C4-2B (cell line): ENCODE measurements at regions not wholly inside any gene's neighbourhood (a gene's known extent, or its start where the extent isn't known, plus 50 kb on each side); places are given as distances from the start of the nearest gene placed in this dataset.

Experiments
- CTCF ChIP-seq: fragments of 450-650 bp; conservative IDR thresholded peaks from 2 replicates; pipeline ENCODE4 v1.5.1; 2017; ENCODE audit warnings: mild to moderate bottlenecking
- ZFX ChIP-seq: fragments of 450-650 bp; IDR thresholded peaks from 2 replicates; pipeline ENCODE4 v1.6.1; 2017

- TF ChIP-seq CTCF (no peak), ZFX (no peak)
These were observed 108.2 kb upstream of the STK17B start for GRCh38 chr2:196279541-196279940.
